Upper lobe of right lung (tissue), 1 donor: ENCODE measurements at regions not wholly inside any gene's neighbourhood (a gene's known extent, or its start where the extent isn't known, plus 50 kb on each side); places are given as distances from the start of the nearest gene placed in this dataset.

Experiments
- ATAC-seq: fragments of 200-7000 bp; cut with Tn5 transposase; one replicate; pipeline ENCODE4 v1.9.1; 2020; ENCODE audit warnings: mild to moderate bottlenecking, moderate library complexity
- DNase-seq: peaks from one replicate; pipeline ENCODE4 v3.0.0-alpha.2; 2020
- H3K27ac ChIP-seq: fragments of 200-600 bp; one replicate; pipeline ENCODE4 v1.8.0; 2022
- H3K27me3 ChIP-seq: fragments of 200-600 bp; one replicate; pipeline ENCODE4 v1.8.0; 2022; ENCODE audit warnings: mild to moderate bottlenecking
- H3K36me3 ChIP-seq: fragments of 200-600 bp; one replicate; pipeline ENCODE4 v1.8.0; 2022
- H3K4me1 ChIP-seq: fragments of 200-600 bp; one replicate; pipeline ENCODE4 v1.8.0; 2022
- H3K4me3 ChIP-seq: fragments of 200-600 bp; one replicate; pipeline ENCODE4 v1.8.0; 2022; ENCODE audit warnings: mild to moderate bottlenecking
- H3K9me3 ChIP-seq: fragments of 200-600 bp; one replicate; pipeline ENCODE4 v1.8.0; 2022
- intact Hi-C: fragments of 100-400 bp; cut with DNase I; formaldehyde crosslinking; loops from one replicate; pipeline ENCODE4 v1.11.0; 2022
- TF ChIP-seq, protein P1 (sequence below): fragments of 200-600 bp; IDR thresholded peaks from one replicate; pipeline ENCODE4 v1.8.0; 2022; ENCODE audit warnings: antibody characterized with exemption
- donor health status: DM: no; HTN: yes; CAD: no; lungs with severe emphysema.

DNA sequence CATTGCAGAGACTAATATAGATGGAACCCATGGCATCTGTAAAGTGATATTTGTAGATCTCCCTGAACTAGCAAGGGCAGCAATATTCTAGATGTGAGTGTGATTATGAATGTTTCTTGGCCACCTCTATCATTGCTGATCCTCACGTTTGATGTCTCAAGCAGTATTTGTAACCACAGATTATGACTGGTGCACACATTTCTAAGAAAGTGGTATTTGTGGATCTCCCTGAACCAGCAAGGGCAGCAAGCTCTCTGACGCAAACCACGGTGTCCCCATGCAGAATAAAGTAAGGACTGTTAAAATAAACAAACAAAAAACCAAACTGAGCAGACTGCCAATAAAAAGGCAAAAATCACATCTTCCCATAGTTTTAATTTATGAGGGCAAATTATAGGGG is 301.3 kb downstream of the CSNK1G3 start:
- H3K4me3 ChIP-seq: no peak overlapping the region
- no peaks in the 10 kb centered on the region for H3K9me3 ChIP-seq
- no peaks in the 10 kb centered on the region for H3K27me3 ChIP-seq
- no peak overlapping the region for H3K27ac ChIP-seq
- no peaks in the 10 kb centered on the region for H3K36me3 ChIP-seq
- TF ChIP-seq, protein P1, sequence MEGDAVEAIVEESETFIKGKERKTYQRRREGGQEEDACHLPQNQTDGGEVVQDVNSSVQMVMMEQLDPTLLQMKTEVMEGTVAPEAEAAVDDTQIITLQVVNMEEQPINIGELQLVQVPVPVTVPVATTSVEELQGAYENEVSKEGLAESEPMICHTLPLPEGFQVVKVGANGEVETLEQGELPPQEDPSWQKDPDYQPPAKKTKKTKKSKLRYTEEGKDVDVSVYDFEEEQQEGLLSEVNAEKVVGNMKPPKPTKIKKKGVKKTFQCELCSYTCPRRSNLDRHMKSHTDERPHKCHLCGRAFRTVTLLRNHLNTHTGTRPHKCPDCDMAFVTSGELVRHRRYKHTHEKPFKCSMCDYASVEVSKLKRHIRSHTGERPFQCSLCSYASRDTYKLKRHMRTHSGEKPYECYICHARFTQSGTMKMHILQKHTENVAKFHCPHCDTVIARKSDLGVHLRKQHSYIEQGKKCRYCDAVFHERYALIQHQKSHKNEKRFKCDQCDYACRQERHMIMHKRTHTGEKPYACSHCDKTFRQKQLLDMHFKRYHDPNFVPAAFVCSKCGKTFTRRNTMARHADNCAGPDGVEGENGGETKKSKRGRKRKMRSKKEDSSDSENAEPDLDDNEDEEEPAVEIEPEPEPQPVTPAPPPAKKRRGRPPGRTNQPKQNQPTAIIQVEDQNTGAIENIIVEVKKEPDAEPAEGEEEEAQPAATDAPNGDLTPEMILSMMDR: no peak
- peaks cover 14% of the 10 kb centered on the region for H3K4me1 ChIP-seq
- ATAC-seq (no peak), DNase-seq (no peak)
- intact Hi-C loops: no loop called here

DNA sequence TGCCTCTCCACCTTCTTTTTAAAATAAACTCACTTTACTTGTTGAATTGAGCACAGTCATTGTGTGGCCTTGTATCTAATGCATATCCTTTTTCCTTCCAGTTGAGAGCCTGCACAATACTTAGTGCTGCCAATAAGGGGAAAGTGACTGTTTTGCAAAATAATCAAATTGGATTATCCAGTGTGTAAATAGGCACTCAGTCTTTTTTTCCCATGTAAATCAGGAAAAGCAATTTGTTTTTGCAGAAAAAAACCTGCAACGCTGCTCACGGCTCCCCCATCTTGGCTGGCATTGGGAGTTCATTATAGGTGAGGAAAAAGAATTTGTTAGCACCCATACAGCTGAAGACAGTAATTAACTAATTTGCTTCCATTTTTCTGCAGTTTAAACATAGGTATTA is 299.9 kb downstream of the CSNK1G3 start:
- H3K27me3 ChIP-seq: no peaks in the 10 kb centered on the region
- no peak overlapping the region for H3K4me3 ChIP-seq
- TF ChIP-seq, protein P1: no peak
- ATAC-seq (no peak), DNase-seq (no peak)
- no peaks in the 10 kb centered on the region for H3K36me3 ChIP-seq
- H3K27ac ChIP-seq: no peak overlapping the region
- intact Hi-C loops: no loop called here
- H3K9me3 ChIP-seq: no peaks in the 10 kb centered on the region
- peaks cover 14% of the 10 kb centered on the region for H3K4me1 ChIP-seq

DNA sequence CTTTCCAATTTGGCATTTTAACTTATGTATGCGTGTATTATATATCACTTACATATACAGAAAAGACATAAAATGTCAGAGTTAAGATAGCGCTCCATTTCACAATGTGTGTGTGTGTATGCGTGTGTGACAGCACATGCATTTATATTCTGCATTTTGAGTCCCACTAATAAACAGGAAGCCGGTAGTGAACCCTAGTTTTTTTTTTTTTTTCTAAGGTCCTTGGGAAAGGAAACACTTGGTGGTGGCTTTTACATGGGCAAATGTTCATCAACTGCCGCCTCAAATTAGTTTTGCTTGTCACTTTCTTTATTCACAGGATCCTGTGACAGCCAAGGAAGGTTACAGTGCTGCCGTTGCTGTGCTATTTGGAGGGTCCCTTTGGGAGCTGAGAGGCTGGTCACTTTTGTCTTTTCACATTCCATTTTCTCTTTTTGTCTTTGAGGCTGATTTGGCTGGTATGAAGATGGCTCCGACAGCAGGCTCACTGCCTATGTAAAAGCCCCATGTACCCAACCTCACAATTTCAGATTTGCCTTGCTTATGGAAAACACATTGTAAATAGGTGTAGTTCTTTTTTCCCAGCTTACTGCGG is 298.9 kb downstream of the CSNK1G3 start:
- Histone ChIP-seq H3K4me1 (peaks cover 14% of the 10 kb centered on the region), H3K9me3 (no peaks in the 10 kb centered on the region), H3K4me3 (no peak overlapping the region), H3K27me3 (no peaks in the 10 kb centered on the region), H3K36me3 (no peaks in the 10 kb centered on the region), H3K27ac (no peak overlapping the region)
- DNase-seq (no peak), ATAC-seq (no peak)
- intact Hi-C loops: no loop called here
- TF ChIP-seq, protein P1: no peak

DNA sequence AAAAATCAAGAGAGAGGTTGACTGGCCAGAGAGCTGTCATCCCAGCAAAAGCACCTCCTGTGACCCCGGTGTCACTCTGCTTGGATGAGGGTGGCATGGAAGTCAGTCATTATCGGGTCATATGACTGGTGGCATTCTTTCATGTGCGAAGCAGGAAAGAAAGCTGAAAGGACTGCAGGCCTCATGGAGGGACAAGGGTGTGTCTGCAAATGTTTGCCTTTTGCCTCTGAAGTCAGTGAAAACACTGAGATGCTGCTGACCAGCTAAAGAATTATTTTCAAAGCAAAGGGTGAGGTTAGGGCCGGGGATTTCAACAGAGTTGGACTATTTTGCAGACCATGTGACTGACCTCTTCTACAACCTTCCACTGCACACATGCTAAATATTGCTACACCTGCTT is 298.3 kb downstream of the CSNK1G3 start:
- Histone ChIP-seq H3K36me3 (no peaks in the 10 kb centered on the region), H3K27ac (no peak overlapping the region), H3K4me3 (no peak overlapping the region), H3K9me3 (no peaks in the 10 kb centered on the region), H3K27me3 (no peaks in the 10 kb centered on the region), H3K4me1 (peaks cover 14% of the 10 kb centered on the region)
- TF ChIP-seq, protein P1: no peak
- no peak for DNase-seq
- ATAC-seq: peak; percentile 62
- intact Hi-C loops: no loop called here

DNA sequence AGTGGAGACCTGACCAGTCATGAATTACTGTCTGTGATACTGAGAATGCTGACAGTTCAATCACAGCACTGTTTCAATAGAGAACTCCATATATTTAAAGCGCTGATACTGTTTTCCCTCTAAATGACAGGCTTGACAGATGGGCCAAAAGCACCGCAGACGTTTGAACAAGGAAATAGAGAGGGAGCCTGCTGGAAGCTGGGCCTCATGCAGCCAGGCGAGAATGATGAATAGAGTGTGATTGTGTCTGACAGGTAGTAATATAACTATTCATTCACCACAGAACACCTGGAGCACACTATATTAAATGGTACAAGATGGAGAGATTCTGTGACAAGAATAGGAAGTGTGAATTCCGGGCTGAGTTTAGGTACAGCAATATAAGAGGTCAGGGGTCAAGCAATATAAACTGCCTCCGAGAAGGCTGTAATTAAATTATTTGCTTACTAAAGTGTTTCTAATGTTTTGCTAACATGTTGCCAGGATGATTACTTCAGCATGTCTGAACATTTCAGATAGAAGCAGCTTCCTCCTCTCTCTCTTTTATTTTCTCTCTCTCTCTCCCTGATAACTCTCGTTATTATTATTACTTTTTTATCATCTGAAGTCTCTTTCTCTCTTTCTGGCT is 297.7 kb downstream of the CSNK1G3 start:
- no peaks in the 10 kb centered on the region for H3K27me3 ChIP-seq
- ATAC-seq: no peak
- DNase-seq: no peak
- no peak overlapping the region for H3K4me3 ChIP-seq
- H3K36me3 ChIP-seq: no peaks in the 10 kb centered on the region
- no peaks in the 10 kb centered on the region for H3K9me3 ChIP-seq
- peaks cover 14% of the 10 kb centered on the region for H3K4me1 ChIP-seq
- no peak overlapping the region for H3K27ac ChIP-seq
- intact Hi-C loops: no loop called here
- TF ChIP-seq, protein P1: no peak
